ENCODE measurements at regions not wholly inside any gene's neighbourhood (a gene's known extent, or its start where the extent isn't known, plus 50 kb on each side); places are given as distances from the start of the nearest gene placed in this dataset.

- no peak for TF ChIP-seq CTCF (IDR thresholded peaks at IDR 0.05; ENCODE audit: insufficient read depth, low read length, poor library complexity, severe bottlenecking)
- TF ChIP-seq EZH2phosphoT487 (conservative IDR thresholded peaks at IDR 0.05; ENCODE audit: low read length) = no peak
These were observed 352.2 kb downstream of the EN1 start for GRCh38 chr2:118495290-118495689.

All from SU-DHL-6 (cell line).